NCI-H146 (cell line): ENCODE measurements at regions not wholly inside any gene's neighbourhood (a gene's known extent, or its start where the extent isn't known, plus 50 kb on each side); places are given as distances from the start of the nearest gene placed in this dataset.
A peak's percentile ranks its signal among the peaks of the same experiment; 100 is the strongest.
"Not testable (repeated sequence)": the region's sequence is repeated elsewhere in the genome, so short reads cannot be mapped to it uniquely, and the experiment has no call there.

Source experiments
- DNase-seq: peaks from one replicate; lab custom pipeline; 2025; lab: John Stamatoyannopoulos, UW

GRCh38 chr3:157920822-157921700 lies 185.2 kb downstream of the SHOX2 start:
- DNase-seq: peak; percentile 93

DNA sequence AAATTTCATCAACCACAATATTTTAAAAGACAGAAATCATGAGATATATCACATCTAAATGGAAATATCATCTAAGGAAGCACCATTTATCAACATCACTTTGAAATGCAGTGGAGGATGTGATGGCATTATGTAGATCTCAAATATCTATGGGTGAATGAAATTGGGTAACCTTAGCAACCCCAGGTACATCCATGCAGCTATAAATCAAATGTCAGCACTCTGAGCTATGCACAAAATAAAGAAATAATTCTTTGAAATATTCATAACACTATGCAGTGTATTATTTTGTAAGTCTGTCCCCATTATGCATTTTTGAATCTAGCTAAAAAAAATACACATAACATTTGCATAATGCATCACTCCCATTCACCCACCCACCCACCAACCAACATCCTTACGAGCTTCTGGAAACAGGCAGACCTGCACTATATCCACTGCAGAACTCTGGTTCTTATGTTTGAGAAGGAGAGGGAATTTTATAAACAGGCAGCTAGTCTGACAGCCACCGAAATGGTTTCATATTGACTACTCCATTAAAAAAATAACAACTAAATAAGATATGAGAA lies 186.8 kb downstream of the SHOX2 start:
- DNase-seq: no peak

DNA sequence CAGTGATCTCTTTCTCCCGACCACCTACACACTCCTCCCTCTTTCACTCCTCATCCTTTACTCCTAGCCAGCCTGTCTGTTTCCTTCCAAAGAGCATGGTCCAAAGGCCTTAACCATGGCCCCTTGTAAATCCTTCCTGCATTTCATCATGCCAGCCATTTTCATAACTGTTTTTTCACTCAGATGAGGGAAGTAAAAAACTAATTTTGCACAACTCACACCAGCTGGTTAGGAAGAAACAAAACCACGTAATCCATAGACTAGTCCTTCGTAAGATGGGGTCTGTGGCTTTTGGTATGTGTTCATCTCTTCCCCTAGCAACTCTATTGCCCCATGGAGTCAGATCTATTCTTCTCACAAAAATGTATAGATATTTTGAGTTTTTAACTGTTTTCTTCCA lies 187.8 kb downstream of the SHOX2 start:
- DNase-seq: no peak

DNA sequence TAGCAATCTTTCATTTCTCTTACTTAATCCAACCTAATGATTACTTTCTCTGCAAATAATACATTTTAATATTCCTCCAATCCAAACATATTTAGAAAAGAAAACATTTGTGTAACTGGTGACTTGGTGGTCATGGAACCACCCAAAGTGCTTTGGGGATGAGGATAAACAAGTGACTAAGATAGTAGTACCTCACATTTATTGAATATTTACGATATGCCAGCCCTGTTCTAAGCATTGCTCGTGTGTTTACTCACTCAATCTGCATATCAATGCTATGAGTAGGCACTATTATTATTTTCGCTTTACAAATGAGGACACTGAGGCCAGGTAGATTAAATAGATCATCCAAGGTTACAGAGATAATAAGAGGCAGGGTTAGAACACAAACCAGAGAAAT lies 189.5 kb downstream of the SHOX2 start:
- DNase-seq: no peak

DNA sequence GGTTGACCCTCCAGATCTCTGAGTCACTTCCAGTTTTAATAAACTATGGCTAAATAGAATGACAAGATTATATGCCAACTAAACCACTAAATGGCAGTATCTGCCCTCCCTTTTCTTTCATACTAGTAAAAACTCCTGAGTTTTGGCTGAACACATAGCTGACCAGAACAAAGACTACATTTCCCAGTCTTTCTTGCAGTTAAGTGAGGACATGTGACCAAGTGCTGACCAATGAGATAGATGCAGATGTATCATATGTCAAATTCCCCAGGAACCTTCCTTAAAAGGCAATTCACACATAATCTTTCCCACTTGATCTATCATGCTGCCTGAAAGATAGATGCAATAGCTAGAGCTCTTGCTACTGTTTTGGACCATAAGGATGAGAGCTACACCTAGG lies 191.3 kb downstream of the SHOX2 start:
- DNase-seq: no peak

GRCh38 chr3:157913741-157914150 lies 192.5 kb downstream of the SHOX2 start:
- DNase-seq: no peak

DNA sequence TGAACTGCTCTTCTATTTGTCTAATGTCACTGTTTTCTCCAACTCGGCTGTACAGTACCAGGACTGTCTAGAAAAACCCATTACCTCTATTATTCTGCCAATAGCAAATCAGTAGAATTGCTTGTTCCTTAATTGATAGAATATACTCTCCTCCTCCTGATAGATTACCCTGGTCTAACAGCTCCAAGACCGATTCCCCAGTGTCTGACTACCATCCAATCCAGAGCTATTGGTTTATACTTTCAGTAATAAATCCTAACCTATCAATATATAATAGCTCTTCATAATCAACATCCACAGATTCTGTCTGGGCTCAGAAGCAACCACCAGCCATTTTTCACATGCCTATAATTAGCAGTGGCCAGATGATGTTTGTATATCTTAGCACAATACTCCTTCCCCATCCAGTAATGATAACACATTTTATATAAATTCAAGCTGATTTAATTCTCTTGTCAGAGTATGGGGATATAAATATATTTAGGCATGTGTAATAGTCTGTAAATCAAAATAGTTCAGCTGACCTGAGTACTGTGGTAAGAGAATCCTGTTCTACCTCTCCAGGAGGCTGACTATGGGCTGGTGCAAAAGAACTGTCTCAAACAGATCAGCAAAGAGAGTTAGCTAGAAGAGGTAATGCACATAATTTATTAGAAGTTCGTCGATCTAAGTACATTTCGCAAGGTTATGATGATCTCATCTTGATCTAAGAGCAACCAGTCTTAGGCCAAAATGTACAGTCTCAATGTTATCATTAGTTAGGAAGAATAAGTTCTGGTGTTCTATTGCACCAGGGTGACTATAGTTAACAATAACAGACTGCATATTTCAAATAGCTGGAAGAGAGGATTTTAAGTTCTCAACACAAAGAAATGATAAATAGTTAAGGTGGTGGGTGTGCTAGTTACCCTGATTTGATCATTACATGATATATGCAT lies 193.4 kb downstream of the SHOX2 start:
- DNase-seq: no peak

DNA sequence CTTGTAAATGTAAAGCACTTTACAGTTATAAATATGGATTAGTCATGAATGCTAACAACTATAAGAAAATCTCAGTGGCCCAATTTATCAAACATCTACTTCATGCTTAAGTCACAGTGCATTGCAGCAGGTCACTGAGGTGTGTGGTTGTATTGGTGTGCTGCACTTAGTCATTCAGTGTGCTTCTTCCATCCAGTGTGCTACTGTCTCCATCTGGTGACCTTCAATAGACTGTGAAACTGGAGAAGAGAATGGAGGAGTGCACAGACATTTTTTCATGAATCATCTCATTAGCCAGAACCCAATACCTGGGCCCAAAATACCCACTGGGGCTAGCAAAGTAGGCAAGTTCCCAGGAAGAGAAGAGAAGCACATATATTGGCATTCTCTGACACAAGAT lies 199.6 kb downstream of the SHOX2 start:
- DNase-seq: no peak

- no peak for DNase-seq
These were observed 200.3 kb downstream of the SHOX2 start for GRCh38 chr3:157905885-157906284.

- DNase-seq: not testable (repeated sequence)
These were observed 203.5 kb downstream of the SHOX2 start for GRCh38 chr3:157902680-157903079.

- no peak for DNase-seq
These were observed 218.2 kb downstream of the SHOX2 start for GRCh38 chr3:157888040-157888439.

GRCh38 chr3:157876556-157876955 lies 229.7 kb downstream of the SHOX2 start:
- no peak for DNase-seq

- no peak for DNase-seq
These were observed 233.3 kb downstream of the SHOX2 start for GRCh38 chr3:157872902-157873301.

DNA sequence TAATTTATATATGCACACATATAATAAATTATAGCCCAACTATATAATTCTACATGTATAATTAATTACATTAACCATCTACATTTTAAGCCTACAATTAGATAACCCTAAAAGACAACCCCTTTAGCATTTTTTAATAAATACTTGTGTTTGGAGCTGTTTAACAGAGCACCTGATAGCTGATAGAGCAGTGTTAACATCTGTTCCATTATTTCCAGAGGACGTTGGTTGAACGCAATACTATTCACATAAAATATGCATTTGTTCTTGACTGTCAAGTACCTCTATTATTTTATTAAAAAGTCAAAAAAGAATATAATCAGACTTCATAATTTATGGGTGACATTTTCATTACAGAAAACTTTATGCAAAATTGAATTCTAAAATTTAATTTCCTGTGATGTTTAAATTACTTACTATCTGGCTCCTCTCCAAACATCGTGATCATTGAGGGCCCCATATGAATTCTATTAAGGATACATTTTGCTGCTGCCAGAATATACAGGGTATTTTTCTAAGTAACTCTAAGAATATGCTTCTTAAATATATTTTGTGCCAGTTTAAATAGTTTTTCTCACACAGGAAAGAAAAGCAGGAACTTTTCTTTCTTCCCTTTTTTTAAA lies 234.3 kb downstream of the SHOX2 start:
- DNase-seq: no peak

DNA sequence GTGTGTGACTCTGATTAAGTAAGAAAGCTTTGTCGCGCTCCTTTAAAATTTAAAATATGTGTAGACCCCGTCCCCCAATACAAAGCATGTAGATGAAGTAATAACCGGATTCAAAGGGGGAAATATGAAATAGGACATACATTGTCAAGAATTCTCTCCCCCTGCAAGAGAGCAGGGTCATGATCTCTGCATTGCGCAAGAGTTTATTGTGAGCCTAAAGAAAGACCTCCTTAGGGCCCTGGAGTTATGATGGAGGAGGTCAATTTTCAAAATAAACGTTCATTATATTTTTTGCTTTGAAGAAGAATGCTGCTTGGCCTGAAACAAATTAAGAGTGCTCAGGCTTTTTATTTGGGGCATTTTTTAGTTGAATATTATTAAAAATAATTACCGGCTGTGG lies 235.0 kb downstream of the SHOX2 start:
- no peak for DNase-seq

DNA sequence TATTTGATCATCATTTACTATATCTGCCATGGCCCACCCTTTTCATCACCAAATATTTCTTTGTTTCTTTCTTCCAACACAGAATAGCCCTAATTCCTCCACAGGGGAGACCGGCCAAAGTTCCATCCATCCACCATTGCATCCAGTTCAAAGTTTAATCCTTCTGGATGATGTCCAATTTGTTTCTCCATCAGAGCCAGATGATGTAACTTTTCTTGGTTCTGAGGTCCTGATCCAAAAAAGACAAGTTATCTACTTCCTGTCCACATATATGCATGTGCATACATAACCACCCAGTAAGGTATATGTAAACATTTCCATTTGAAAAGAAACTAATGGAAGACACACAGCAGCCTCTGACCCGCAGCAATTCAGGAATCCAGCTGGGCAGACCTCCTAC lies 237.3 kb downstream of the SHOX2 start:
- DNase-seq: no peak

GRCh38 chr3:157868196-157868595 lies 238.0 kb downstream of the SHOX2 start:
- no peak for DNase-seq

GRCh38 chr3:157865352-157866000 lies 240.7 kb downstream of the SHOX2 start:
- DNase-seq: peak; percentile 55

DNA sequence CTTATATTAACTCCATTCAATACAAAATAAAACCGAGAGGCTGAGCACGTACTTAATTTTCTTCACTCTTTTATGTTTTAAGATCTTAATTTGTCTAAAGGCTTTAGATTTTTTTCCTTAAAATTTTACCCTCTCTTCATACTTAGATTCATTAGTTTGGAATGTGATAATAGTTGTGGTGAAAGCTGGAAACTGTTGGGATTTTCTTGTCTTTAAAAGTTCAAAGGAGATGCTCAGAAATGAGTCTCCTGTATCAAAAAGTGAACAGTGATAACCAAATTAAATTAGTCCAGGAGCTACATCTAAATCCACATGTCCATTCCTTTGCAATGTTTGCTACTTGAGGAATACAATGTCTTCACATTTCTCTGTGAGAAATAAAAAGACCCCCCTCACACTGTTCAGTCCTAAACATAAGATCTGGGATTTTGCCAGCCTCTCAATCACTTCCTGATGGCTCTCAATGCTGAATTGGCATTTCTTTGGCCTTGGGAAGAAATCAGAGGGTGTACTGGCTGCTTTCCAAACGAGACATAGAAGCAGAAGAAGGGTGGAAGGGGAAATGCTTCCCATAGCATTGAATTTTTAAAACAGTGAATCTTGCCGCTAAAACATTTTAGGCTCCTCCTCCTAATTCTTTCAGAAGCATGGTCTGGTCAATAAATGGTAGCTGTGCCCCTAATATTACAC lies 245.0 kb downstream of the SHOX2 start:
- DNase-seq: no peak

- DNase-seq: no peak
These were observed 246.7 kb downstream of the SHOX2 start for GRCh38 chr3:157859541-157859940.

- no peak for DNase-seq
These were observed 247.4 kb downstream of the SHOX2 start for GRCh38 chr3:157858821-157859220.
